ENCODE measurements at regions not wholly inside any gene's neighbourhood (a gene's known extent, or its start where the extent isn't known, plus 50 kb on each side); places are given as distances from the start of the nearest gene placed in this dataset.

- Histone ChIP-seq H3K4me3 (ENCODE audit: low read depth in 1 of 3, low read length in 3 of 3) (no peak overlapping the region), H3K9me3 (ENCODE audit: control insufficient read depth in 4 of 4, low read length in 3 of 4) (no peaks in the 10 kb centered on the region), H3K9ac (ENCODE audit: low read depth in 1 of 2, low read length in 2 of 2) (no peak overlapping the region), H3K36me3 (ENCODE audit: control insufficient read depth in 4 of 4, insufficient read depth in 3 of 4, low read depth in 1 of 4, low read length in 3 of 4) (no peaks in the 10 kb centered on the region), H3K27me3 (ENCODE audit: control insufficient read depth in 4 of 4, insufficient read depth in 4 of 4, low read length in 3 of 4) (no peaks in the 10 kb centered on the region), H3K4me1 (ENCODE audit: control insufficient read depth in 4 of 4, insufficient read depth in 4 of 4, low read length in 3 of 4) (peaks cover 0 to 3% (median 0%) of the 10 kb centered on the region in 4 donors), H3K27ac (ENCODE audit: low read depth in 1 of 2, low read length in 2 of 2) (no peak overlapping the region)
- WGBS, result 71% methylated on average over 1 of the region's 1 CpG
- no peak for DNase-seq (ENCODE audit: low spot score)
- TF ChIP-seq GABPA (IDR thresholded peaks at IDR 0.05 in 1 of 2, conservative IDR thresholded peaks at IDR 0.05 in 1 of 2) (no peak), ZBTB33 (IDR thresholded peaks at IDR 0.05) (no peak), SP1 (IDR thresholded peaks at IDR 0.05) (no peak), HNF4G (IDR thresholded peaks at IDR 0.05) (no peak), JUND (IDR thresholded peaks at IDR 0.05) (no peak), REST (IDR thresholded peaks at IDR 0.05) (no peak), TAF1 (conservative IDR thresholded peaks at IDR 0.05) (no peak), RXRA (IDR thresholded peaks at IDR 0.05) (no peak), NR2F2 (IDR thresholded peaks at IDR 0.05) (no peak), MAX (IDR thresholded peaks at IDR 0.05) (no peak), HNF4A (conservative IDR thresholded peaks at IDR 0.05) (no peak), RAD21 (IDR thresholded peaks at IDR 0.05) (no peak), YY1 (IDR thresholded peaks at IDR 0.05) (no peak), EGR1 (IDR thresholded peaks at IDR 0.05; ENCODE audit: low read depth in 2 of 2) (no peak), CTCF (IDR thresholded peaks at IDR 0.05; ENCODE audit: low read depth, low read length, missing input control) (no peak), ATF3 (IDR thresholded peaks at IDR 0.05) (no peak), FOXA1 (IDR thresholded peaks at IDR 0.05) (no peak), FOXA2 (IDR thresholded peaks at IDR 0.05) (no peak)
These were observed 277.2 kb upstream of the HSF2 start for GRCh38 chr6:122122202-122122601.

Measured in liver (tissue), 8 donors.